IMR-90 (cell line): ENCODE measurements at regions not wholly inside any gene's neighbourhood (a gene's known extent, or its start where the extent isn't known, plus 50 kb on each side); places are given as distances from the start of the nearest gene placed in this dataset.

Experiments used
- ATAC-seq: fragments of 200-7000 bp; cut with Tn5 transposase; 2 replicates; pipeline ENCODE4 v1.9.1; 2020; ENCODE audit warnings: low read depth, mild to moderate bottlenecking, moderate library complexity
- BruUV-seq: library from RNA; stranded (reverse); fragments of 400-500 nt; replicated peaks from 2 replicates; lab custom pipeline; 2021; lab: Mats Ljungman, UMichigan
- CTCF ChIA-PET: fragments of 300-600 bp; formaldehyde crosslinking; extraction: SDS; loops from one replicate; lab custom pipeline; 2021; ENCODE audit warnings: antibody characterized with exemption; lab: Yijun Ruan, JAX
- POLR2A ChIA-PET: fragments of 300-600 bp; sonication (Branson Sonifier 250); formaldehyde crosslinking; loops from one replicate; lab custom pipeline; 2022; ENCODE audit warnings: antibody characterized with exemption; ENCODE audit not compliant: unreplicated experiment; lab: Charles Lee
- DNase-seq: peaks from one replicate; pipeline ENCODE4 v3.0.0; 2013
- H2AFZ ChIP-seq: replicated peaks from 2 replicates; pipeline ENCODE3; 2013; ENCODE audit warnings: low read length, mild to moderate bottlenecking; ENCODE audit not compliant: poor library complexity
- H2AK5ac ChIP-seq: 2 replicates; pipeline ENCODE4 v1.6.1; 2013; ENCODE audit warnings: low read depth, low read length, inconsistent platforms
- H2AK9ac ChIP-seq: replicated peaks from 2 replicates; pipeline ENCODE3; 2013; ENCODE audit warnings: mild to moderate bottlenecking, low read depth, low read length, moderate library complexity; ENCODE audit not compliant: poor library complexity
- H2BK120ac ChIP-seq: 2 replicates; pipeline ENCODE4 v1.6.1; 2013; ENCODE audit warnings: low read depth, low read length, inconsistent platforms
- H2BK15ac ChIP-seq: 3 replicates; pipeline ENCODE4 v1.6.1; 2013; ENCODE audit warnings: low read depth, low read length, inconsistent platforms
- H2BK20ac ChIP-seq: 2 replicates; pipeline ENCODE4 v1.6.1; 2013; ENCODE audit warnings: low read depth, mild to moderate bottlenecking, inconsistent platforms, low read length, moderate library complexity
- H2BK5ac ChIP-seq: 2 replicates; pipeline ENCODE4 v1.6.1; 2013; ENCODE audit warnings: mild to moderate bottlenecking, low read depth, low read length, inconsistent platforms; ENCODE audit not compliant: poor library complexity, severe bottlenecking
- H3K14ac ChIP-seq: replicated peaks from 2 replicates; pipeline ENCODE4 v1.6.1; 2013; ENCODE audit warnings: low read depth, low read length, inconsistent platforms
- H3K18ac ChIP-seq: 2 replicates; pipeline ENCODE4 v1.6.1; 2013; ENCODE audit warnings: low read depth, low read length, control low read depth
- H3K23ac ChIP-seq: 2 replicates; pipeline ENCODE4 v1.6.1; 2013; ENCODE audit warnings: low read depth, low read length, inconsistent platforms
- H3K27ac ChIP-seq: 2 replicates; pipeline ENCODE4 v1.5.1; 2013; ENCODE audit warnings: mild to moderate bottlenecking, control low read depth, low read length; ENCODE audit not compliant: insufficient read depth
- H3K27me3 ChIP-seq: 2 replicates; pipeline ENCODE4 v1.6.1; 2013; ENCODE audit warnings: low read length; ENCODE audit not compliant: control insufficient read depth, insufficient read depth
- H3K36me3 ChIP-seq: 2 replicates; pipeline ENCODE4 v1.6.1; 2013; ENCODE audit warnings: low read length, mixed read lengths; ENCODE audit not compliant: control insufficient read depth, insufficient read depth
- H3K4ac ChIP-seq: 2 replicates; pipeline ENCODE4 v1.6.1; 2013; ENCODE audit warnings: low read depth, low read length, inconsistent platforms
- H3K4me1 ChIP-seq: 2 replicates; pipeline ENCODE4 v1.6.1; 2013; ENCODE audit warnings: low read length, mixed read lengths; ENCODE audit not compliant: control insufficient read depth, insufficient read depth
- H3K4me2 ChIP-seq: 2 replicates; pipeline ENCODE4 v1.6.1; 2013; ENCODE audit warnings: low read depth, mild to moderate bottlenecking, control low read depth, low read length, moderate library complexity
- H3K4me3 ChIP-seq: 2 replicates; pipeline ENCODE4 v1.5.1; 2013; ENCODE audit warnings: low read depth, mild to moderate bottlenecking, control low read depth, low read length, moderate library complexity; ENCODE audit not compliant: insufficient read depth
- H3K56ac ChIP-seq: 2 replicates; pipeline ENCODE4 v1.6.1; 2013; ENCODE audit warnings: low read length, inconsistent platforms; ENCODE audit not compliant: insufficient read depth; ENCODE audit errors: extremely low read depth
- H3K79me1 ChIP-seq, 2 experiments: 2 replicates each; pipeline ENCODE4 v1.6.1; 2013; ENCODE audit warnings: low read length in 2 of 2, inconsistent platforms in 1 of 2, low read depth in 1 of 2
- H3K9ac ChIP-seq: 2 replicates; pipeline ENCODE4 v1.6.1; 2013; ENCODE audit warnings: low read depth, low read length, control low read depth
- H3K9me1 ChIP-seq: 2 replicates; pipeline ENCODE4 v1.6.1; 2013; ENCODE audit warnings: low read length, inconsistent platforms; ENCODE audit not compliant: insufficient read depth
- H3K9me3 ChIP-seq: 2 replicates; pipeline ENCODE4 v1.6.1; 2013; ENCODE audit warnings: low read length; ENCODE audit not compliant: control insufficient read depth, insufficient read depth
- H4K20me1 ChIP-seq: 2 replicates; pipeline ENCODE4 v1.6.1; 2013; ENCODE audit warnings: low read length, inconsistent platforms; ENCODE audit not compliant: insufficient read depth
- H4K5ac ChIP-seq: 2 replicates; pipeline ENCODE4 v1.6.1; 2013; ENCODE audit warnings: mild to moderate bottlenecking, low read depth, low read length, control low read depth
- H4K8ac ChIP-seq, 2 experiments: 2 replicates each; pipeline ENCODE4 v1.6.1; 2013; ENCODE audit warnings: low read depth in 2 of 2, low read length in 2 of 2, control low read depth in 1 of 2, inconsistent platforms in 1 of 2
- H4K91ac ChIP-seq: 2 replicates; pipeline ENCODE4 v1.6.1; 2013; ENCODE audit warnings: low read depth, low read length, inconsistent platforms; ENCODE audit not compliant: insufficient read depth
- MXI1 ChIP-seq: IDR thresholded peaks from 2 replicates; pipeline ENCODE4 v1.6.1; 2012; ENCODE audit warnings: low read depth, mild to moderate bottlenecking, low read length, moderate library complexity, borderline replicate concordance
- WGBS, 2 experiments: methylation state at CpG; one replicate each; pipeline versions ENCODE4 v1.1.5 to v1.1.7; 2013; ENCODE audit warnings: missing lambda C conversion rate in 2 of 2; ENCODE audit not compliant: insufficient read length in 1 of 2; ENCODE audit errors: extremely low coverage in 2 of 2; 5-methylcytosine and 5-hydroxymethylcytosine counted together
- dilution Hi-C: fragments of 300-500 bp; cut with HindIII; formaldehyde crosslinking; loops from one replicate; pipeline ENCODE4 v1.14.3; 2018; ENCODE audit warnings: low sequenced_read_pairs; ENCODE audit not compliant: unreplicated experiment
- in situ Hi-C: fragments of 300-500 bp; cut with MboI; formaldehyde crosslinking; loops from 3 replicates; pipeline ENCODE4 v1.14.3; 2019; ENCODE audit warnings: low sequenced_read_pairs, inconsistent platforms, mixed read lengths
- intact Hi-C: fragments of 100-400 bp; cut with micrococcal nuclease; formaldehyde crosslinking; loops from 2 replicates; pipeline ENCODE4 v1.10.0; 2022
- TF ChIP-seq, protein P1 (sequence below): conservative IDR thresholded peaks from 2 replicates; pipeline ENCODE4 v1.5.1; 2012; ENCODE audit warnings: mild to moderate bottlenecking, low read depth, low read length, improper control_type of control experiment

DNA sequence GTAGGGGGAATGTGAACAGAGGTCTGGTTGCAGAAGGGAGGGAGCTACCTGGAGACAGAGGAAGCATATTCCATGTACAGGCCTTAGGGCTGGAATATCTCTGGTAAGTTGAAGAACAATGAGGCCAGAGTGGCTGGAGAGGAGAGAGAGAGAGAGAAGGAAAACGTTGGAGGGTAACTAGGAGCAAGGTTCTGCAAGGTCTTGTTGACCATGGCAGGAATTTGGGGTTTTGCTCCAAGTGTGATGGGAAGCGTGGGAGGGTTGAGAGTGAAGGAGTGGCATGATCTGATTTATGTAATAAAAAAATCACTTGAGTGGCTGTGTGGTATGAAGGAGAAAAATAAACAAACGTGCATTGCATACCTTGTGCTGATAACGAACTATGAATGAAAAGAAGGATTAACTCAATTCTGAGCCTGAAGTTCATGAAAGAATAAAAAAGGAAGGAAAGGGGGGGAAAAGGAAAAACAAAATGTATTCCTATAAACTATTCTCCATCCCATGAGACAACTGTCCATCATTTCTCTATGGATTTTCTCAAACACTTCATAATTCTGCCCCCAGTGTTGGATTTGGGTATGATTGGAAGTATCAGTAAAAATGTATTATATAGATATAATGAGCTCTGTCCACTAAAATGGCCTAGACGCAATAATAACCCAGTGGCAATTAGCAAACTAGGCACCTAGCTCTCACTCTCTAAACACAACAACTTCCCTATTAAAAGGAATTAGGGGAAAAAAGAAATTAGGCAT, 59.7 kb upstream of the PMAIP1 start:
- DNase-seq, result no peak

More for the DNA sequence above, 59.7 kb upstream of the PMAIP1 start:
- Histone ChIP-seq H3K4me2 (no peak overlapping the region), H3K27ac (no peak overlapping the region), H3K14ac (no peak overlapping the region), H4K20me1 (no peaks in the 10 kb centered on the region), H2BK120ac (no peak overlapping the region), H4K91ac (no peak overlapping the region), H2BK20ac (no peak overlapping the region), H3K4me3 (no peak overlapping the region), H3K18ac (no peak overlapping the region), H3K4me1 (peaks cover 2% of the 10 kb centered on the region; the same call in 1 of the 2 replicates), H4K5ac (no peak overlapping the region), H3K23ac (no peak overlapping the region), H3K56ac (no peak overlapping the region), H2AFZ (peak overlapping the region; percentile 40), H4K8ac (no peak overlapping the region), H3K9ac (no peak overlapping the region), H2AK9ac (no peak overlapping the region), H3K9me3 (no peaks in the 10 kb centered on the region), H2AK5ac (no peak overlapping the region), H3K27me3 (no peaks in the 10 kb centered on the region), H2BK15ac (no peak overlapping the region), H3K4ac (no peak overlapping the region), H3K36me3 (no peaks in the 10 kb centered on the region), H3K9me1 (no peaks in the 10 kb centered on the region; the same call in 1 of the 2 replicates), H2BK5ac (no peak overlapping the region), H3K79me1 (no peaks in the 10 kb centered on the region)
- ATAC-seq, result no peak
- BruUV-seq, result no TSS peak
- TF ChIP-seq, protein P1, sequence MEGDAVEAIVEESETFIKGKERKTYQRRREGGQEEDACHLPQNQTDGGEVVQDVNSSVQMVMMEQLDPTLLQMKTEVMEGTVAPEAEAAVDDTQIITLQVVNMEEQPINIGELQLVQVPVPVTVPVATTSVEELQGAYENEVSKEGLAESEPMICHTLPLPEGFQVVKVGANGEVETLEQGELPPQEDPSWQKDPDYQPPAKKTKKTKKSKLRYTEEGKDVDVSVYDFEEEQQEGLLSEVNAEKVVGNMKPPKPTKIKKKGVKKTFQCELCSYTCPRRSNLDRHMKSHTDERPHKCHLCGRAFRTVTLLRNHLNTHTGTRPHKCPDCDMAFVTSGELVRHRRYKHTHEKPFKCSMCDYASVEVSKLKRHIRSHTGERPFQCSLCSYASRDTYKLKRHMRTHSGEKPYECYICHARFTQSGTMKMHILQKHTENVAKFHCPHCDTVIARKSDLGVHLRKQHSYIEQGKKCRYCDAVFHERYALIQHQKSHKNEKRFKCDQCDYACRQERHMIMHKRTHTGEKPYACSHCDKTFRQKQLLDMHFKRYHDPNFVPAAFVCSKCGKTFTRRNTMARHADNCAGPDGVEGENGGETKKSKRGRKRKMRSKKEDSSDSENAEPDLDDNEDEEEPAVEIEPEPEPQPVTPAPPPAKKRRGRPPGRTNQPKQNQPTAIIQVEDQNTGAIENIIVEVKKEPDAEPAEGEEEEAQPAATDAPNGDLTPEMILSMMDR, result 0 out of 2 replicates have a peak, but pooled peaks have one; percentile 18
- TF ChIP-seq MXI1, result no peak
- dilution Hi-C loops, result no loop called here
- in situ Hi-C loops, result loop anchor here (10.0 to 25.0 kb wide), 2 partner anchors 572 to 705 kb away; no protein-coding TSS in a partner anchor
- intact Hi-C loops, result loop anchor here (10.0 kb wide), 1 partner anchor 115 kb away; no protein-coding TSS in a partner anchor
- CTCF ChIA-PET, result interaction anchor here (0.6 to 1.0 kb wide), 3 partner anchors 16 to 543 kb away, joined by 3 to 4 read pairs (median 4); no protein-coding TSS in a partner anchor
- WGBS, 2 experiments, result 71% methylated on average over 1 of the region's 5 CpGs; no CpG with 5 or more reads in 1 of the 2 experiments
- POLR2A ChIA-PET, result no interaction called here
